NCI-H774 (cell line): ENCODE measurements at regions not wholly inside any gene's neighbourhood (a gene's known extent, or its start where the extent isn't known, plus 50 kb on each side); places are given as distances from the start of the nearest gene placed in this dataset.

ENCODE experiments used
- DNase-seq: peaks from one replicate; lab custom pipeline; 2025; lab: John Stamatoyannopoulos, UW

- no peak for DNase-seq
Observed at GRCh38 chr5:126369083-126369482, 54.1 kb upstream of the GRAMD2B start.

GRCh38 chr5:126369995-126370731 lies 53.0 kb upstream of the GRAMD2B start:
- DNase-seq: no peak

DNA sequence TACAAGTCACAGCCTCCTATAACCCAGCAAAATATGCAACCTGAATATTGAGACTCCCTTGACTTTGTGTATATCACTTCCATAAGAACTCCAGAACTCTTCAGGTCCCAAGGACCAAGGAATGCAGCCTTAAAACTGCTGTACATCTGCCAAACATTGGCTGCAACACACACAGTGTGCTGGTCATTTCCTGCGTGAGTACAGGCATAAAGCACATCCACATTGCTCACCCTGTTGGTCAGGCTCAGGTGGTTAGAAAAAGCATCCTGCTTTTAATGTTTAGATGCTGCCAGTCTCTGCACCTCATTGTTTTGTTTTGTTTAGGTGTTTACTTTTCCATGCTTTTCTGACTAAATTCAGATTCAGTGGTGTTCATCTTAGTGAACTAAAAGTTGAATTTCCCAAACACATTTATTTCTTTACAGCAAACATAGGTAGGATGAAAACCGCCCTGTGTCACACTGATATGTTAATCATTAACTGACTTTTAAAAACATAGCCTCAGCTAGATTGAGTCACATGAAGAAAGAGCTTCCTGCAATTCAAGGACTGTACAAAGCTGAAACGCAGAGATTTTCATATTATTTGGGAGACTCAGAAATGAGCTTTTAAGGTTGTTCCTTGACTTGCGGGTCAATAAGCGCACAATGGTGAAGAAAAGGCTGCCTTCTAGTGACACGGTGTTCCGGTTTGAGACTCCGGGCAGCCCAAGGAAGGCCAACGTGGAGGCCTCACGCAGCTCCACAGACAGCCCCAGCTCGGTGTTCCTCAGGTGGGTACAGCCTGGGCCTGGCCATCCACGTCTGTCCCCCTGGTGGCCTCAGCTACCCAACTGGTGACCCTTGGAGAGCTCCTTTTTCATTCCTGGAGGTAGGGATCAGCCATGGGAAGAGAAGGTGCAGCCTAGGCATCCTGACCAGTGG lies 52.2 kb upstream of the GRAMD2B start:
- DNase-seq: no peak

- DNase-seq: no peak
Observed at GRCh38 chr5:126373375-126374108, 49.7 kb upstream of the GRAMD2B start.
